GM19452 (cell line): ENCODE measurements at regions not wholly inside any gene's neighbourhood (a gene's known extent, or its start where the extent isn't known, plus 50 kb on each side); places are given as distances from the start of the nearest gene placed in this dataset.
"Not testable (repeated sequence)": the region's sequence is repeated elsewhere in the genome, so short reads cannot be mapped to it uniquely, and the experiment has no call there.

Source experiments
- ATAC-seq: cut with Tn5 transposase; IDR thresholded peaks from one replicate; pipeline ENCODE4 v1.9.1; 2021; ENCODE audit not compliant: unreplicated experiment

DNA sequence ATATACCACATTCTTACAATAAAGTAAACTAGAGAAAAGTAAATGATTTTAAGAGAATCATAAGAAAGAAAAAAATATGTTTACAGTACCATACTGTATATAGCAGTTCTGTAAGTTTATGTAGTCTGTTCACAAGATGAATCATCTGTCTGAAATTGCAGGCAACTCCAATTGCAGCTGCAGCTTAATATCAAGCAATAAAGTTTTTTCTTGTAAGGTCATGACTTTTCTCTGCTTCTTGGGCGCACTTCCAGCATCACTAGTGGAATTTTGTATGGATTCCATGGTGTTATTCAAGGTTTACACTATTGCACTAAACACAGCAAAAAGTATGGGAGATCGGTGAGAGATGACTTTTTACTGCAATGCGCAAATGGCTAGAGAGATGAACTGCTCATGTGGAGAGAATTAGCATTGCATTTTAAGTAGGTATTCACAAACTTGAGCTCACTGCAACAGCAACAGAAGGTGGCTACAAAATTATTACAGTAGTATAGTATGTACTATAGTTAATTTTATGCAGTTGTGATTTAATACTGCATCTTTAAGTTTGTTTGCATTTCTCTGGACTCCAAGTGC, 445.4 kb upstream of the OR4E1 start:
- no peak for ATAC-seq

DNA sequence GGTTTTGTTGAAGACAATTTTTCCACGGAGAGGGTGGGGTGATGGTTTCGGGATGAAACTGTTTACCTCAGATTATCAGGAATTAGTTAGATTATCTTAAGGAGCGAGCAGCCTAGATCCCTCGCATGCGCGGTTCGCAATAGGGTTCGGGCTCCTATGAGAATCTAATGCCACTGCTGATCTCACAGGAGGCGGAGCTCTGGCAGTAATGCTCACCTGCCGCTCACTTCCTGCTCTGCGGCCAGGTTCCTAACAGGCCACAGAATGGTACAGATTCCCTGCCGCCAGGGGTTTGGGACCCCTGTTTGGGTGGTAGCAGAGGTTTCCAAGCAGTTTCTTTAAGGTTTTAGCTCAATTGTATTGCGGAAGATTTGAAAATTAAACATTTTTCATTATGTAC, 439.8 kb upstream of the OR4E1 start:
- ATAC-seq: no peak

GRCh38 chr14:22112004-22112403, 438.4 kb upstream of the OR4E1 start:
- ATAC-seq: no peak

- no peak for ATAC-seq
Measured at GRCh38 chr14:22107753-22108152, 434.1 kb upstream of the OR4E1 start.

DNA sequence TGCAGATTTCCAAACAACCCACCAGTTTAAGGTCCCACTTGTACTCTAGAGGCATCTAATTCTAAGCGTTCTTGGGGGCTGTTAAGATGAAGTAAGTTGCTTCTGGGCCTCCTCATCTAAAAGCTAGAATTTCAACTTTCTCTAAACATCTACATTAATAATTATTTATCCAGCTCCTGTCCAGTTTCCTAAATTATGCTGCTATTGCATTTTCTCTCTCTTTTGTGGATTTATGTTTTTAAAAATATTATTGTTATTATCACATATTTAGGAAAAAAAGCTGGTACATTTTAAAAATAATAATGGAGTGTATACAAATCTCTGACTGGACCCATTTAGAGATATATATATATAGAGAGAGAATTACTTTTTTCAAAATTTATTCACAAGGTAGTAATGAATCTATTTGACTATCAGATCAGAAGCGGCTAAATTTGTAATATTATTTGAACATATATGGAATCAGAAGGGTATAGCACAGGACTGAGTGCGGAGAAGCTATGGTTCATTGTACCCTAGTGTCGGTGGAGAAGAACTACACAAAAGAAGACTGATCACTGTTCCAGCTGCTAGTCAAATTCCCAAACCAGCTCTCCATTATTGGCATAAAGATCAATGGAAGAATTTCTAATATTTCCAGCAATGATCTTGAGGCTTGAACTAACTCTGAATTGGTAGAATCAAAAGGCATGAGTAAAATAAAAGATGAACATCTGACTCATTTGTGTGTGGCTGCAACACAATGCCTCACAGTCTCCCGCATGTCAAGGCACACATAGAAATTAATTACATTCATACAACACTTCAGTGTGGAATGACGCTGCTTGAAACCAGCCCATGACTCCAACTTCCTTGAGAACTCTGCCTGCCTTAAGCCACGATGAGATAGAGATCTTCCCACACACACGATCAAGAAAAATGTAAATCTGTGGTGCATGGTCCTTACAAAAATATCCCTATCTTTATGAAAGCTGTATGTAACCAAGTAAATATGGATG, 433.4 kb upstream of the OR4E1 start:
- ATAC-seq: no peak

- ATAC-seq: no peak
Measured at GRCh38 chr14:22105624-22106006, 432.0 kb upstream of the OR4E1 start.

DNA sequence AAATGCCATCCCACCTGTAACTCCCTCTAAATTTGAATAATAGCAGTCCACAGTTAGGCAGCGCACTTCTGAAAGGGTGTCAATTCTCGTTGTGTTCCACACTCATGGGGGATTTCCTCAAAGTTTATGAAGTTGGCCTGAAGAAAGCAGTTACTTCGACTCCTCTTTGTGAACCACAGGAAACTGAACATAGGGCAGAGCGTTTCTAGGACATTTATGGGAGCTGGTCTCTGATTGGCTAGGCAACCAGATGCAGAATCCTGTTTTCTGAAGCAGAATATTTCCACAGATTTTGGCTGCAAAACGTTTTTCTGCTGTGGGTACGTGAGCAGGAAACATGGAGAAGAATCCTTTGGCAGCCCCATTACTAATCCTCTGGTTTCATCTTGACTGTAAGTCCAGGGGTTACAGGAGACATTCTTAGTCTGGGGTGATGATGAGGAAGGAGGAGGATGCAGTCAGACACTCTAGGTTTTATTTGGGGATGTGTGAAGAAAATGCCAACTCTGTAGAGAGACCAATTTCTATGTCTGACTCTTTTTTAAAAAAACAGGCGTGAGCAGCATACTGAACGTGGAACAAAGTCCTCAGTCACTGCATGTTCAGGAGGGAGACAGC, 431.5 kb upstream of the OR4E1 start:
- ATAC-seq: no peak

- ATAC-seq: not testable (repeated sequence)
Measured at GRCh38 chr14:22100764-22101120, 427.1 kb upstream of the OR4E1 start.

- peak; percentile 62 for ATAC-seq
Measured at GRCh38 chr14:22099942-22100763, 426.5 kb upstream of the OR4E1 start.

GRCh38 chr14:22098435-22098834, 424.8 kb upstream of the OR4E1 start:
- no peak for ATAC-seq

DNA sequence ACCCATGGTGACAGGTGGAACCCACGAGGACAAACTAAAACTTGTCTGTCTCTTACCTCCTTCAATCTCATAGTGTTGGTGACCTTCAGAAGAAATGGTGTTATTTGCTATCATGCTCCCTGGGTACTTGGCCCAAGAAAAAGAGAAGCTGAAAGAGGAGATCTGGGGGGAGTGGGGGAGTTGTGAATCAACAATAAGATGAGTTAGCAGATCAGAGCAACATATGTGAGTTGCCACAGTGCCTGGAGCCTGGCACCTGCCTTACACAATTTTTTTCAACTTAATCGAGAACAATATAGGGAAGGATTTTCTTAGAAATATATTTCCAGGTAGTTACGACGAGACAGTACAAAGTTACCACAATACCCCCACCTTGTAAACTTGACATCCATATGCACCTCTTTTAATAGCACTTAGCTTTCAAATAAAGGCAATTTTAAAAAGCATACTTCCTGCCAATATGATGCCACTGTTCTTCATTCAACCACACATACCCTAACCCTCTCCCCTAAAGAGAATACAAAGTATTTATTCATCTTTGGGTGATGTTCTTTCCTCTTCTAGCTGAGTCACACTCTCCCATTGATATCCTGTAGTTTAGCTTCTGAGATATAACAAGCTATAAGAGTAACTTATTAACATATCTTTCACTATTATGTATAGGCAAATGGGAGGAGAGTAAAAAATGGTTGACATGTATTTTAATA, 424.1 kb upstream of the OR4E1 start:
- no peak for ATAC-seq

DNA sequence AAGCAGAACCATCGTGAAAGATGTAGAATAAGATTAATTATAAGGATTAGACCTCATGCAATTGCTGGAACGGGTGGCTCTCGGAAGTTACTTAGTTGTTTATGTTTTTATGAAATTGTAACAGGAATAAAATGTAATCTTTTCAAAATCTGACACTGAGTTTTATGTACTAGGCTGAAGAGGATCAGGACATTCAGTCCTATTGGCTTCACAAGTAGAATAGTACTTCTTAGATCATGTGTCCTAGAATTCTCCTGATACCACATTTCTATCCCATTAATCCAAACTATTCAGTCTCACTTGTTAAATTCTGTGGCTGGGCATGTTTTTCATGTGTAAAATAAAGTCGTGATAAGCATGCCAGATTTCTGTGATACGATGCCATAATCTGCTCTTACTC, 423.5 kb upstream of the OR4E1 start:
- ATAC-seq: no peak

DNA sequence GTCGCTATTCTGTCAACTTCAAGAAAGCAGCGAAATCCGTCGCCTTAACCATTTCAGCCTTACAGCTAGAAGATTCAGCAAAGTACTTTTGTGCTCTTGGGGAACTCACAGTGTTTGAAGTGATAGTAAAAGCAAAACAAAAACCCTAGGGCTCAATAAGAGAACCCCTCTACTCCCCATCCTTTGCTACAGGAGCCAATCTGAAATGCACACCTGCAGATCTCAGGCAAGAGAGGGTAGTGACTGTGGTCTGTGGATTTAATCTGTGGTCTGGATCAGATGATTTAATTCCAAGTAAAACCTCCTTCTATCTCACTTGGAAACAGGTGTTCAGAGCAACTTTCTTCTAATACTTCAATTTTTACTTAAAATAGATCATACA, 422.9 kb upstream of the OR4E1 start:
- no peak for ATAC-seq

GRCh38 chr14:22095860-22096513, 422.4 kb upstream of the OR4E1 start:
- no peak for ATAC-seq

DNA sequence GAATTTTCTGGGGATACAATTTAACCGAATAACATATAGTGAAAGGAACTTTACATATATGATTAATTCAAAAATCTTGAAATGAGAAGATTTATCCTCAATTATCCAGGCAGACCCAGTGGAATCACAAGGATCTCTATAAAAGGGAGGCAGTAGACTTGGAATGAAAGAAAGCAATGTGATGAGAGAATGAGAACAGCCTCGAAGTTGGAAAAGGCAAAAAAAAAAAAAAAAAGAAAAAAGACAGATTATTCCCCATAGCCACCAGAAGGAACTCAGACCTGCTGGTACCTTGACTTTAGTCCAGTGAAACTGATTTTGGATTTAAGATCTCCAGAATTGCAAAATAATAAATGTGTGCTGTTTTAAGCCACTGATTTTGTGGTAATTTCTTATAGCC, 416.3 kb upstream of the OR4E1 start:
- ATAC-seq: no peak

GRCh38 chr14:22088614-22089342, 415.2 kb upstream of the OR4E1 start:
- no peak for ATAC-seq

DNA sequence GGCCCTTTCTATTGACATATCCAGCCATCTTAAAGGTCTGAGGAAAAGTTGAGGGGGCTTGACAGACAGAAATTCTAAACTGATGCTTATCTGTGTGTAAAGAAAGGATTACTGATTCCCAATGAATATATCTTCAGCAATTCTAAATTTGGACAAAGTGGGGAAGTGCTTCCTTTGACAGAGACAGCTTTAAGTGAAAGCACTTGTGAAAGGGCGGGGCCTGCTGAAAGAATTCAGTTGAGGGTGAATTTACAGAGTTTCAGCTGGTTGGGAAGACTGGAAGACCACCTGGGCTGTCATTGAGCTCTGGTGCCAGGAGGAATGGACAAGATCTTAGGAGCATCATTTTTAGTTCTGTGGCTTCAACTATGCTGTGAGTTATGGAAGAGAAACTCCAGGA, 412.5 kb upstream of the OR4E1 start:
- no peak for ATAC-seq

DNA sequence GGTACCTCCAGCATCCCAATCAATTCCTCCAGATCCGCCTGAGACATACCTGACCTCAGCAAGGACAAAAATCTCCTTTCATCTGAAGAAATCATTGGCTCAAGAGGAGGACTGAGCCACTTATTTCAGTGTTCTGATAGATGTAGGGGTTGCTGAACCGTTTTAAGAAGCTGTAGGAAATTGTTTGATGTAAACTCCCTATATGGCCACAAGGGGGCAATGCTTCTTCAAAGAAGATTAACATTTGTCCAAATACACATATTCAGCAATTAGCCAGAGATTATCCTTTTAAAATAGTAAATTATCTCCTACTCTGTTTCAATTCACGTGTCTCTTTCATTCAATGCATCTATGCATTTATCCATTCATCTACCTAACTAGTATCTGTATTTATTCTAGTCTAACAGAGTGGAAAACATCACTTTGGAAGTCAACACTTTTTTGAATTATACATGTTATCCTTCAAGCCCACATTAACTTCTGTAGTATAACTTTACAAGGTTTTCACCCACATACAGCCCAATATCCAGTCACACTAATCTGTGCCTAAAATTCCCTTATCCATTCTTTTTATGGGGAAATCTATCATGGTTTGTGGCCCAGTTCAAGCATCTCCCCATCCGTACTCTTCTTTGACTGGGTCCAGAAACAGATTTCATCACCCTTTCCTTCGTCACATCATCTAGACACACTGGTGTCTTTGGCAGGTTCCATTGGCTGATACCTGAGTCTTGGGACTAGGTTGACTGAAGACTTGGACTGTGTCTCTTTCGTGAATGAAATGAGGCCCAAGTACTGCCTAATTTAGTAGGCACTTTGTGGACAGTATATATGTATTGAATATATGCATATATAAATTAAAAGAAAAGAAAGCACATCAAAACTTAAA, 411.0 kb upstream of the OR4E1 start:
- ATAC-seq: no peak

- no peak for ATAC-seq
Measured at GRCh38 chr14:22081337-22081736, 407.7 kb upstream of the OR4E1 start.
